Right ventricle myocardium inferior (tissue), 1 donor: ENCODE measurements at regions not wholly inside any gene's neighbourhood (a gene's known extent, or its start where the extent isn't known, plus 50 kb on each side); places are given as distances from the start of the nearest gene placed in this dataset.

ENCODE experiments used
- ATAC-seq: fragments of 200-7000 bp; cut with Tn5 transposase; one replicate; pipeline ENCODE4 v1.9.1; 2020; ENCODE audit warnings: mild to moderate bottlenecking, moderate library complexity
- DNase-seq: peaks from one replicate; pipeline ENCODE4 v3.0.0; 2021; ENCODE audit errors: missing footprints
- intact Hi-C: fragments of 100-400 bp; cut with DNase I; formaldehyde crosslinking; loops from one replicate; pipeline ENCODE4 v1.11.0; 2022
- donor health status: DM: no; HTN: yes; CAD: no; lungs with severe emphysema.

DNA sequence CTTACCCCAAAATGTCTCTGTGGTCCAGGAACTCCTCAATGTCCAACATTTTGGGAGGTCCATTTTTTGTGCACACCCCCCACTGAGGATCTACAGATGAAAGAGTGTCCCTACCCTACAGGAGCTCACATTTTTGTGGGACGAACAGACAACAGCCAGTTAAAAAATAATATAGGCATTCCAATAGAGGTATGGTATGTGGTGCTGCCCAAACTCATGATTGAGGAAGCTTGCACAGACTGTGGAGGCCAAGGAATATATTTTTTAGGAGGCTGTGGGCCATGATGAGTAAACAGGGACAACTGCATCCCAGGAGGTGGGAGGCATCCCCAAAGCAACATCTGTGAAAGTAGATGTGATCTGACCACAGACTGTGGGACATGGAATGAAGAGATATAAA lies 181.0 kb upstream of the HCCS start:
- intact Hi-C loops = no loop called here
- DNase-seq (no peak), ATAC-seq (no peak)

GRCh38 chrX:10931976-10932375 lies 179.2 kb upstream of the HCCS start:
- intact Hi-C loops = no loop called here
- no peak for DNase-seq
- no peak for ATAC-seq

DNA sequence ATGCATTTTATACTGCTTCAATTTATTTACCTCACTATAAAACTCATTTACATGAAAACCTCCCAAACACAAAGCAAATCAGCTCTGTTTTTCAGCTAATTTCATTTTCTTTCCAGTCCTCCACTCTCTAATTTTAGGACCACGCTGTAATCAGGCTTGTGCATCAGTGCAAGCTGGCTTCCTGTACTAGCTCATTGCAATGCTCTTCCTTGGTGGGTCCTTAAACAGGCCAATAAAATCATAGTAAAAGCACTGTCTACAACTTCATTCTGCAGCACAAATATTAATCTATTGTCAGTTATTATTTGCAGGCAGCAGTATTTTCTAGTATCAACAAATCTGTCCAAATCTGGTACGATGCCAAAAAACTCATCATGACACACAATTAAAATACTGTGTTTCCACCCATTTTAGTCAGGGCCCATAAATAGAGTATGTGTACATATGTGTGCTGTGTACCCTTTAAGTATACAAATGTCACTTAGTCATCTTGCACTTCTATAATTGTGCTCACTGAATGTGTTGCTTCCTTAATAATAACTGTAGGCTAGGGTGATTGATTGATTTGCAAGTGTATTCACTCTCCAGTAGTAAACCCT lies 178.2 kb upstream of the HCCS start:
- no peak for ATAC-seq
- intact Hi-C loops = no loop called here
- DNase-seq = no peak

- ATAC-seq (no peak), DNase-seq (no peak)
- intact Hi-C loops = no loop called here
Observed at GRCh38 chrX:10935501-10935900, 175.6 kb upstream of the HCCS start.

DNA sequence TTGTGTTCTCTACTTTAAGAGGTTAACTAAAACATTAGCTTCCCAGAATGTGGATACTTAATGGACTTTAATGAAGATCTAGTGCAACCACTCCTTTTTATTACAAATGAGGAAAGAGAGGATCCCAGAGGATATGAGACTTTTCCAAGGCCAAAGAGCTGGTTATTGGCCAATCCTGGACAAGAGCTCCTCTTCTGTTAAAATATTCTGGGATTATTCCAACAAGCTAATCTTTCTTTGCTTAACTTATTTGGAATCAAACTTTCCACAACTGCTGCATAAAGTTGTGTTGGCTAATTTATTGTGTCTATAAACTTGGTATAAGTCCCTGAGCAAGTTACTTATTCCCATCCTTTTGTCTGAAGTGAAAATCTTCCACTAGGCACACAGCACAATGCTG lies 174.2 kb upstream of the HCCS start:
- DNase-seq (no peak), ATAC-seq (no peak)
- intact Hi-C loops = no loop called here

DNA sequence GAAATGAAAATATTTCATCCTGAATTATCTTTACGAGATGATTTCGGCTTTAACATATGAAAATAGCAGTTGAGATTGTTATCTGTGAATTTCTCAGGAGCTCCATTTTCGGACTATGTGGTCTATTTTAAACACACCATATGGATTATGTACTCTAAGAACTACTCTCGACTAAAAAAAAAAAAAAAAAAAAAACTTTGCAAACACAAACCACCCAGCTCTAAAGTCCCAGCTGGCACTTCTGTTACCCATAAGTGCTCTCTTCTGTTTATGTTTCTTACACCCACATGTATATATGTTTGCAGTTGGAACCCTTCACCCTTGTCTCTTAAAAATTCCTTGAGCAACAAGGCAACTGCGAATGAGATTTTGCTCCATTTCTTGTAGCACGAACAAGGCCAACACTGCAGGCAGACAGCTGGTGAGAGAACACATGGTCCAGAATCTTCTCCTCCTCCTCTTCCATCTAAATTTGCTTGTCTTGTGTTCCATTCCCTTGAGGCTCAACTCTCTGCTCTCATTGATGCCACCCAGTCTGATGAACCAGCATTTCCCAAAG lies 172.7 kb upstream of the HCCS start:
- no peak for DNase-seq
- no peak for ATAC-seq
- intact Hi-C loops = no loop called here

- ATAC-seq (no peak), DNase-seq (no peak)
- intact Hi-C loops = no loop called here
Observed at GRCh38 chrX:10939424-10939823, 171.7 kb upstream of the HCCS start.

DNA sequence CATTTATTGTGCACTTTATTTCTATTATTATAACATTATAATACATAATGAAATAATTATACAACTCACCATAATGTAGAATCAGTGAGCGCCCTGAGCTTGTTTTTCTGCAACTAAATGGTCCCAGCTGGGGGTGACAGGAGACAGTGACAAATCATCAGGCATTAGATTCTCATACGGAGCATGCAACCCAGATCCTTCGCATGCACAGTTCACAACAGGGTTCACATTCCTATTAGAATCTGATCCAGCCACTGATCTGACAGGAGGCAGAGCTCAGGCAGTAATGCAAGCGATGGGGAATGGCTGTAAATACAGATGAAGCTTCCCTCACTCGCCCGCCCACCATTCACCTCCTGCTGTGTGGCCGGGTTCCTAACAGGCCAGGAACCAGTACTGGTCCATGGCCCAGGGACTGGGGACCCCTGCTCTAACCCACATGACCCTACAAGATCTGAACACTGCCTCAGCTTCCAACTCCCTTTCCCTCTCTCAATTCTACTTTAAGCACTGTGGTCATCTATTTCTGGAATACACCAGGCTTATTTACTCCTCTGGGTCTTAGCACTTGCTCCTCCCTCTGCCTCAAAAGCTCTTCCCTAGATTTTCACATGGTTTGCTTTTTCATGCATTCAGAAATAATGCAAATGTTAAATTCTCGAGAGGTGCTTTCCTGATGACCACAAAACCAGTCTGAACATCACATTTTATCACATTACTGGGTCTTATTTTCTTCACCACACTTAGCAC lies 166.8 kb upstream of the HCCS start:
- ATAC-seq = no peak
- no peak for DNase-seq
- intact Hi-C loops = no loop called here

GRCh38 chrX:10945498-10945897 lies 165.6 kb upstream of the HCCS start:
- ATAC-seq (peak; percentile 48), DNase-seq (no peak)
- intact Hi-C loops = no loop called here

GRCh38 chrX:10949541-10949940 lies 161.6 kb upstream of the HCCS start:
- ATAC-seq (no peak), DNase-seq (no peak)
- intact Hi-C loops = no loop called here

- ATAC-seq (no peak), DNase-seq (no peak)
- intact Hi-C loops = no loop called here
Observed at GRCh38 chrX:10952619-10953018, 158.5 kb upstream of the HCCS start.

DNA sequence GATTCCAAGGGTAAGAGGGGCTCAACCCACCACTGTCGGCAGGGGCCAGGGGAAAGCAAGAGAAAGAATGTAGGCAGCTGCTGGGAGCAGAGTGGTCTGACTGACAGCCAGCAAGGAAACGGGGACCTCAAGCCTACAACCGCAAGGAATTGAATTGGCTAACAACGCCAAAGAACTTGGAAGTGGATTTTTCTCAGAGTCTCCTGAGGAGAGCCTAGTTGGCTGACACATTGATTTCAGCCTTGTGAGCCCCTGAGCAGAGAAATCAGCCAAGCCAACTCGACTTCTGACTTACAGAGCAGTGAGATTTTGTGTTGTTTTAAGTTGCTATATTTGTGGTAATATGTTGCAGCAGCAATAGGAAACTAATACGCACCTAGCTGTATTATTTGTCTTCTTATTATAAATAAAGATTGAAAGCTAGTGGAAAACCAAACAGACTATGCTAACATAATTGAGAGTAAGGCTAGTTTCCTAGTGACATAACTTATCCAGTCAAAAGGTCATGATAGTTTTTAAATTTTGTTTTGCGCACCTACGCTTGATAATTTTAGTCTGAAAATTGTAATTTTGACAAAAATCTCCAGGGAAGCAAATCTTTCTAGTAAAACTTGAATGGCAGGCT lies 145.8 kb upstream of the HCCS start:
- intact Hi-C loops = no loop called here
- ATAC-seq (no peak), DNase-seq (no peak)

DNA sequence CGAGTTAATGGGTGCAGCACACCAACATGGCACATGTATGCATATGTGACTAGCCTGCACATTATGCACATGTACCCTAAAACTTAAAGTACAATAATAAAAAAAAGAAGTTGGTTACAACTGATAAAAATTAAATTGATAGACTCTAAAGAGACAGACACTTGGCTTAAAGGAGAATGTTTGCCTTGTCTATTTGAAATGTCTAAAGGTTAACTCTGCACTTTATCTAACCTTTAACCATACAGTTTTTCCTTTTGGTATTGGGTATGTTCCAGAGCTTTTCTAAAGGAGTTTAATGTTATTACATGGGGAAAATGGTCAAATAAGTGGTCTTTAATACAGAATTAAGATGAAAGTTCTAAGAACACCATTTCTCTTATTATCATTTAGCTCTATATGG lies 145.1 kb upstream of the HCCS start:
- no peak for ATAC-seq
- intact Hi-C loops = no loop called here
- no peak for DNase-seq

DNA sequence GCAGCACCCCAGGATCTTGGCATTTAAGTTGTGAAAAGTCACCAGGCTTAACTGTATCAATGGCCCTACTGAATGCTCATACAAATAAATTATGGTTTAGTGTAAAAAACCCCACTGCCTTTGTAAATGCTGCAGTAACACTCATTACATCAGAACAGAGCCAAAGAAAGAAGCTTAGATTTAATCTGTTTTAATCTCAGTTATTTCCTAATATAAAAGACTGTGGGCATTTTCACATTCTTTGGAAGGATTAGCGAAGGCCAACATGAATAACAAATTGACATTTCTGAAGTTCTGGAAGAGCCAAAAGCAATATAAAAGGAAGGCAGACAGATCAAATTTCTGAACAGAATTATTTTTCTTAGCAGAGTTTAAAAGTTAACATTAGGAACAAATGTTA lies 140.0 kb upstream of the HCCS start:
- DNase-seq = no peak
- intact Hi-C loops = no loop called here

GRCh38 chrX:10971759-10972158 lies 139.4 kb upstream of the HCCS start:
- no peak for ATAC-seq
- DNase-seq = no peak
- intact Hi-C loops = no loop called here

More for the DNA sequence above, 140.0 kb upstream of the HCCS start:
- no peak for ATAC-seq

DNA sequence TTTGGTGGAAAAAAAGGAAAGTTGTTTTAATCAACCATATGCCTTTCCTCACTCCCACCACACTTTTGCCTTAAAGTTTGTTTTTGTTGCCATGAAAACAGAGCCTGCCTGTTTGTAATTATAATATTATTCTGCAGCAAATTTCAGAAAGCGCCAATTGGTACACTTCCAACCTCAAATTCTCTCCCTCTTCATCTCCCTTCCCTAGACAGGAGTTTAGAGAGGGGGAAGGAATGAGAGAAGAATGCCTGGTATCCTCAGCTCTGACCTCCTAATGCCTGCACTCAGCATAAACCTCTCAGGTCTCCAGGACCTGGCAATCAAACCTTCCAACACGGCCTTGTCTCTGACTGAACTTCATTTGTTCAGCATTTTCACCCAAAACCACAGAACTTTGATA lies 138.4 kb upstream of the HCCS start:
- DNase-seq = no peak
- intact Hi-C loops = no loop called here
- no peak for ATAC-seq

GRCh38 chrX:10974920-10975319 lies 136.2 kb upstream of the HCCS start:
- ATAC-seq = no peak
- intact Hi-C loops = no loop called here
- DNase-seq = no peak

- DNase-seq (no peak), ATAC-seq (no peak)
- intact Hi-C loops = no loop called here
Observed at GRCh38 chrX:10979956-10980355, 131.2 kb upstream of the HCCS start.

DNA sequence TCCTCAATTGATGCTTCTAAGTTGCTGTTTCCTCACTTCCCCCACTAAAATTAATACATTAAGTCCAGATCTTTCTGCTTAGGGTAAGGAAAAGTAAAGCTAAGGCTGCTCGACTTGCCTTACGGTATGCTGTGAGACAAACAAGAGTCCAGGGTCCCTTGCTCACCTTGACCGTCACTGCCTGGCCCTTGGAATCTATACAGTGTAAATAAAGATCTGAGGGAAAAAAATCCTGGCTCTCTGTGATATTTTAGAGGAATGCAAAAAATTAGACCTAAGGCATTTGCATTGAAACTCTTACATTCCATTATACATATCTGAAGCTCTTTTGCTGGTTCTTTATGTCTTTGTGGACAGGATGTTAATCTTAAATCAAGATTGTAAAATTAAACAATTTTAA lies 129.6 kb upstream of the HCCS start:
- no peak for DNase-seq
- ATAC-seq = no peak
- intact Hi-C loops = no loop called here

DNA sequence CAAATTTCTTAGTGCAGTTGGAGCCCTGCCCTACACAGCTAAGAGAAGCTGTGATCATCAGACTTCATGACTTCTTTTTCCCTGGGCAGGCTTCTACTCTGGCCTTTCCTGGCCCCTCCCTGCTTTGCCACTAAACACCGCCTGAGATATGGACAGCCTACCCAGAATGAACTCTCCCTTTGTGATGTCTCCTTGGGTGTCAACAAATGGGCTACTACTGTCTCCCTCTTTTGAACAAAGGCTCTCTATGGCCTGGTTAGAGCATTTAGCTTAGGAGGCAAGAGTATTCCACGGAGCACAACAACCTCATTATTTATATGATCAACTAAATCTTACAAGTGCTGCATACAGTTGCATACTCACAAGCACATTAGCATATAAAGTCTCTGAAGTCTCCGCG lies 127.6 kb upstream of the HCCS start:
- intact Hi-C loops = no loop called here
- DNase-seq (no peak), ATAC-seq (no peak)
